Activated CD4-positive, alpha-beta T cell treated with anti-CD3 and anti-CD28 coated beads for 1 hour (primary cell): ENCODE measurements at regions not wholly inside any gene's neighbourhood (a gene's known extent, or its start where the extent isn't known, plus 50 kb on each side); places are given as distances from the start of the nearest gene placed in this dataset.
"Not testable (repeated sequence)": the region's sequence is repeated elsewhere in the genome, so short reads cannot be mapped to it uniquely, and the experiment has no call there.

Experiments
- DNase-seq: peaks from one replicate; pipeline ENCODE4 v3.0.0-alpha.2; 2020

DNA sequence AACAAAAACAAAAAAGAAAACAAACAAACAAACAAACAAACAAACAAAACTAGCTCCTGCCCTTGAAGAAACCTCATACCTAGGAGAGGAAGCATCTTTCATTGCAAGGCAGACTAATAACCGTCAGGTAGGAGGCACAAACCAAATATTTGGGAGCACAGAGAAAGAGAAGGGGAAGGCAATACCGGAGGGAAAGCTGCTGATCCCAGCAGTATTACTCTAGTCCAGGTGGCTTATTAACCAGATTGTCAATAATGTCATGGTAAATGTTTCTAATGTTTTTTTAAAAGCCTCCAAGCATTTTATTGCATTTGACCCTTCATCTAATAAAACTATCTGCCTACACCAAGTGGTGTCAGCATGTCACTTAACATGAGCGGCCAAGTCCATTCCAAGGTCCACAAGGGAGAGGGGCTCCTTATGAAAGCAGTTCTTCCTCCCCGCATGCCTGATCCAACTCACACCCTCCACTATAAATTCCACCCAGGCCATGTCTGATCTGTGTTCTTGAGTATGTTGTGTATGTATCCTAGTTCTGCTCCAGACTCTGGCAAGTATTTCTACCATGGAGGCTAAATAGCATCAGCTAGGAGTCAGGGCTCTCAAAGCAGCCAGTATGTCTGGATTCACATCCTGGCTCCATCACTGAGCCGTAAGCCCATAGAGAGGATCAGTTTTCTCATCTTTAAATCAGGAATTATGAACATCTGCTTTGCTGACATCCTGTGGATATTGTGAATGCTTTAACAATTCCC is 208.1 kb upstream of the TENM4 start:
- no peak for DNase-seq

DNA sequence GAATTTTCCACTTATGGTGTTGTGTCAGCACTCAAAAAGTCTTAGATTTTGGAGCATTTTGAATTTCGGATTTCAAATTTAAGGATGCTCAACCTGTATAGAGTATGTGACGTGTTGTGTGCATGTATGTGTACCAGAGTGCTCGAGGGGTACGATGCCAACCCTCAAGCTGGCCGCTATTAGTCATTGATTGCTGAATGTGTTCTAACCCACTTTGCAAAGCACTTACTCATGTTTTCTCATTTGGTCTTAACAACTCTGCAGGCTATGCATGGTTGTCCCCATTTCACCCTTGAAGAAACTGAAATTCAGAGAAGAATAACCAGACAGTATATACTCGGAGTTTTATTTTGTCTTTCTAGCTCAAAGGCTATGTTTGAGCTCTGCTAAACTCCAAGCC is 196.4 kb upstream of the TENM4 start:
- DNase-seq = no peak

GRCh38 chr11:79634905-79635304 is 194.1 kb upstream of the TENM4 start:
- DNase-seq = no peak

GRCh38 chr11:79627281-79627680 is 186.5 kb upstream of the TENM4 start:
- no peak for DNase-seq

- DNase-seq = no peak
These were observed 185.6 kb upstream of the TENM4 start for GRCh38 chr11:79626135-79627075.

DNA sequence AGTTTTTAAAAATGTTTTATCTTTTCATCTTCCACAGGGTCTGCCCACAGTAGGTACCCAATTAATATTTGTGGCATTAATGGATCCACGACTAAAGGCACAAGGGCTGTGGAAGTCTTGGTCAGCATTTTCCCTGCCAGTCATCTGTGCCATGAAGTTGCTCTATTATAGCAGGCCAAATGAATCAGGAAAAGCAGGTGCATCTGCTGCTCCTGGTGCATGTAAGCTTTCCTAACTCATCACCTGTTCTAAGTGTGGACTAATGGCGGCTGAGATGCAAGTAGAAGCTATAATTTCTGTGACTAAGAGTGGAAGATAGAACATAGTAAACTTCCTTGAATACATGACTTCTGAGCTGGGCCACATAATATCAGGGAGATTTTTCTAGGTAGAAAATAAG is 182.5 kb upstream of the TENM4 start:
- no peak for DNase-seq

DNA sequence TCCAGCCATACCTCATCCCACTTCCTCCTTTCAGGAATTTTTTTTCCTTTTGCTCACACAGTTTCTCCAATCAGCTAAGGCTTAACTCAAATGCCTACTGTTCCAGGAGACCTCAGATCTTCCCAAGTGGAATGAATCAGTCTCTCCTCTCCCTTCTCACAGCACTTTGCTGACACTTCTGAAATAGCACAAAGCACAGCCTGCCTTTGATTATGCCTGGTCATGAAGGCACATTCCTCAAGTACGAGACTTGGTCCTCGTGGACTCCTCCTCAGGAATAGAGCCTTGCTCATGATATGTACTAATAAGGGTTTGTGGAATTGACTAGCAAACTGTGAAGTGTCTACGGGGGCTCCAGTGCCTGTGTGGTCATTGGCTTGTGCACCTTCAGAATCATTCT is 176.7 kb upstream of the TENM4 start:
- no peak for DNase-seq

- DNase-seq = no peak
These were observed 175.6 kb upstream of the TENM4 start for GRCh38 chr11:79616392-79616851.

- no peak for DNase-seq
These were observed 174.6 kb upstream of the TENM4 start for GRCh38 chr11:79615425-79615824.

DNA sequence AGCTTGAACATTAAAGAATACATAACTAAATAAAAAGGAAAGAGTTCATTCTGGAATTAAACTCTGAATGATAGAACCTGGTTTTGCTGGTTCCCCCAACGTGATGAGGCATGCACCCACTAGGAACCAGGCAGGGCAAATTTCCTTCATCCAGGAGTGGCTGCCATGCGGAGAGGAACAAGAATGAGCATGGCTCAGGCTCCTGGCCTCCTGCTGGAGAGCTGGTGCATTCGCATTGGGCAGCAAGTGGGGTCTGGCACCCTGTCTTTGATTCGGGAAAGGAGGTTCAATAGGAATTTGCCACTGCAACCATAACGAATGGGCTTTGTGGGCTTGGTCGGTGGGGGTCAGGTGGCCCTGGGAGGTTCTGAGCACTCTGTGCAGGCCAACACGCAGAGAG is 169.8 kb upstream of the TENM4 start:
- no peak for DNase-seq

GRCh38 chr11:79610139-79610538 is 169.3 kb upstream of the TENM4 start:
- no peak for DNase-seq

DNA sequence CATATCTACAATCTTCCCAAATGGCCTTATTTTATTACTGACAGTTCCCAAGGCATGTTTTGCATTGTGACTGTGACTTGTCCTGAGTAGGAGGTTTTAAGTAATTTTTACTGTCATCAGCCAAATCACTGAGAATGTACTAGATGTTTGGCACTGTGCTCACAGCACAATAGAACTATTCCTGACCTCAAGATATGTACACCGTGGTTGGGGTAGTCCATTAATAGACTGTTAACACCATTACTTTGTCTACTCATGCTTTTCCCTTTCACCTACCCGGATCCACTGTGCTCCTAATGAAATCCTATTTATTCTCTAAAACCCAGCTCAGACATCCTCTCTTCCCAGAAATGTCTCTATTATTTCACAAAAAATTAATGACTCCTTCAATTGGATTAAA is 168.7 kb upstream of the TENM4 start:
- DNase-seq = no peak

DNA sequence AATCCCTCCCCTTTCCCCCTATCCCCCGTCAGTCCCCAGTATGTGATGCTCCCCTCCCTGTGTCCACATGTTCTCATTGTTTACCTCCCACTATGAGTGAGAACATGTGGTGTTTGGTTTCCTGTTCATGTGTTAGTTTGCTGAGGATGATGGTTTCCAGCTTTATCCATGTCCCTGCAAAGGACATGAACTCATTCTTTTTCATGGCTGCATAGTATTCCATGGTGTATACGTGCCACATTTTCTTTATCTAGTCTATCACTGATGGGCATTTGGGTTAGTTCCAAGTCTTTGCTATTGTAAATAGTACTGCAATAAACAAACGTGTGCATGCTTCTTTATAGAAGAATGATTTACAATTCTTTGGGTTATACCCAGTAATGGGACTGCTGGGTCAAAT is 165.6 kb upstream of the TENM4 start:
- not testable (repeated sequence) for DNase-seq

DNA sequence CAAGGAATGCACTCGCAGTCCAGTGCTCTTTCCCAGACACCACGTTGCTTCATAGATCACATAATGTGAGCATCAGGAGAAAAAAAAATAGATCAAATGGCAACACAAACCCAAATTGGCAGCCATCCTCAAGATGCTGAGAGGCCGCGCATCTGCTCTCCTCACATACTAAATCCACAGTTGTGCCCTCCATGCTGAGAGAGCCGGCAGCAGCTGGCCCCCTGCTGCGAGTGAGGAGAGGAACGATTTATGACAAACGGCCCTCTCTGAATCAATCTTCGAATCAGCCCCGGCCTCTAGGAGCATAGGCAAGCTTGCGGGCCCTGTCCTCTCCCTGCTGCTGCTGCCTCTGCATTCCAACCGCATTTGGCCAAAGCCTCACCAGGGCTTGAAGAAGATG is 159.9 kb upstream of the TENM4 start:
- DNase-seq = no peak

DNA sequence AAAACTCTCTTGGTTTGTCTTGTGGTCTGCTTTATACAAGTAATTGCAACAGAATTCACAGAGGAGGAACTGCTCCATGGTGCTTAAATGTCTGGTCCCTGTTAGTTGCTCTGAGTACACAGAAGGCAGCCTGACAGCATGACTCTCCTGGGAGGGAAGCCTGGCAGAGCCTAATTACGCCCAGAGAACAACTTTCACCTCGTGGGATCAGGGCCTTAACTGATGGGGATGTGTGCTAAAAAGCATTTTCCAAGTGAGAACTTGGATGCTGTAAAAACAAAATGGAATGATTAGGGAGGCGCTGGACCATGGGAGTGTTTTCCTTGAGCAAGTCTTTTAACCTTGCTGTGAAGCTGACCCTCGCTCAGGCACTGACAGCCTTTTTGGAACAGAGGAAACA is 154.0 kb upstream of the TENM4 start:
- no peak for DNase-seq

GRCh38 chr11:79592824-79593223 is 152.0 kb upstream of the TENM4 start:
- DNase-seq = no peak

GRCh38 chr11:79592406-79592805 is 151.6 kb upstream of the TENM4 start:
- no peak for DNase-seq

- DNase-seq = no peak
These were observed 141.6 kb upstream of the TENM4 start for GRCh38 chr11:79582434-79582833.

DNA sequence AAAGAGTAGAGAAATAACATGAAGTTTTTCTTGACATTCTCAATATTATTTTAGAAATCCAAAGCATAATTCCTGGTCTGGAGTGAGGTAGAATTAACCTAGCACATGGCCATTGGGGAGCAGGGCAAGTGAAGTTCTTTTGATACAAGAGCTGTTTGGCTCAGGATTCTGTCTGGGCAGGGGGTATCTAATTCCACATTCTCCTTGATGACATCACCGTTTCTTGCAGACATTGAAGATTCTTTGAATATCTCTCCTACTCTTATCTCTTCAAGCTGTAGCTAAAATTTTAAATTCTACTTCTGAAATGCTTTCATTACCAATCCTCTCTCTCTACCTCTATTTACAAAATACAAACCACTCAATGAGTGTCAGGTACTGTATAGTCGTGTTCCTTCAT is 138.2 kb upstream of the TENM4 start:
- DNase-seq = no peak

DNA sequence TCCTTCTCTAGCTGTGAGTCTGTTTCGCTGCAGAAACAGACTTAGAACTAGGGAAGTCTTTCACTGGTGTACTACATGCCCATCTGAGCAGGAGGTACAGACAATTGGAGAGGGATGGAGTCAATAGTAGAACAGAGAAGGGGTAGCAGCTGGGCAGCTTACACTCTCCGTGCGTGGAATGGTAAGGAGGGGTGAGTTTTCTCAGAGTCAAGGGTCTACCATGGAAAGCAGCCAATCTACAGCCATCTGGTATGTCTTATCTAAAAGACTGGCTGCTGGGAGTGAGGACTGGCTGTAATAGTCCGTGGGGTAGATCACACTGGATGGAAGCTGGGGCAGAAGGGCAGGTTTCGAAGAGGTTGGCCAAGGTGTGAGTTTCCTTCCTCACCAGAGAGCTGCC is 137.3 kb upstream of the TENM4 start:
- no peak for DNase-seq

- DNase-seq = no peak
These were observed 134.9 kb upstream of the TENM4 start for GRCh38 chr11:79575701-79576100.

GRCh38 chr11:79570104-79570503 is 129.3 kb upstream of the TENM4 start:
- no peak for DNase-seq

GRCh38 chr11:79564288-79564925 is 123.6 kb upstream of the TENM4 start:
- DNase-seq = no peak

- no peak for DNase-seq
These were observed 120.7 kb upstream of the TENM4 start for GRCh38 chr11:79561496-79561895.
